ENCODE measurements at regions not wholly inside any gene's neighbourhood (a gene's known extent, or its start where the extent isn't known, plus 50 kb on each side); places are given as distances from the start of the nearest gene placed in this dataset.

GRCh38 chr1:219367496-219367895 is 193.8 kb downstream of the LYPLAL1 start:
- TF ChIP-seq CTCF (IDR thresholded peaks at IDR 0.05; ENCODE audit: low read depth, low read length, missing control alignments), result no peak
- no peak overlapping the region for H3K4me3 ChIP-seq (ENCODE audit: low read depth, low read length)
- no peak for DNase-seq (ENCODE audit: low read depth)

GRCh38 chr1:219365451-219365850 is 191.8 kb downstream of the LYPLAL1 start:
- no peak for TF ChIP-seq CTCF (IDR thresholded peaks at IDR 0.05; ENCODE audit: low read depth, low read length, missing control alignments)
- DNase-seq (ENCODE audit: low read depth), result no peak
- H3K4me3 ChIP-seq (ENCODE audit: low read depth, low read length), result no peak overlapping the region

GRCh38 chr1:219362702-219363101 is 189.0 kb downstream of the LYPLAL1 start:
- DNase-seq (ENCODE audit: low read depth), result no peak
- TF ChIP-seq CTCF (IDR thresholded peaks at IDR 0.05; ENCODE audit: low read depth, low read length, missing control alignments), result no peak
- H3K4me3 ChIP-seq (ENCODE audit: low read depth, low read length), result no peak overlapping the region

- no peak for TF ChIP-seq CTCF (IDR thresholded peaks at IDR 0.05; ENCODE audit: low read depth, low read length, missing control alignments)
- no peak overlapping the region for H3K4me3 ChIP-seq (ENCODE audit: low read depth, low read length)
- DNase-seq (ENCODE audit: low read depth), result no peak
Measured at GRCh38 chr1:219359126-219359525, 185.4 kb downstream of the LYPLAL1 start.

GRCh38 chr1:219358080-219358479 is 184.4 kb downstream of the LYPLAL1 start:
- TF ChIP-seq CTCF (IDR thresholded peaks at IDR 0.05; ENCODE audit: low read depth, low read length, missing control alignments), result no peak
- DNase-seq (ENCODE audit: low read depth), result no peak

GRCh38 chr1:219354962-219355361 is 181.3 kb downstream of the LYPLAL1 start:
- TF ChIP-seq CTCF (IDR thresholded peaks at IDR 0.05; ENCODE audit: low read depth, low read length, missing control alignments), result no peak
- no peak overlapping the region for H3K4me3 ChIP-seq (ENCODE audit: low read depth, low read length)
- DNase-seq (ENCODE audit: low read depth), result no peak

More at GRCh38 chr1:219358080-219358479, 184.4 kb downstream of the LYPLAL1 start:
- H3K4me3 ChIP-seq (ENCODE audit: low read depth, low read length), result no peak overlapping the region

GRCh38 chr1:219352961-219353651 is 179.4 kb downstream of the LYPLAL1 start:
- no peak overlapping the region for H3K4me3 ChIP-seq (ENCODE audit: low read depth, low read length)
- no peak for DNase-seq (ENCODE audit: low read depth)
- no peak for TF ChIP-seq CTCF (IDR thresholded peaks at IDR 0.05; ENCODE audit: low read depth, low read length, missing control alignments)
